Hepatocyte (in vitro differentiated cells): ENCODE measurements at regions not wholly inside any gene's neighbourhood (a gene's known extent, or its start where the extent isn't known, plus 50 kb on each side); places are given as distances from the start of the nearest gene placed in this dataset.

ENCODE experiments used
- EZH2 ChIP-seq: fragments of 200-600 bp; sonication (generic); IDR thresholded peaks from 2 replicates; pipeline ENCODE4 v1.6.1; 2016; ENCODE audit warnings: antibody characterized with exemption, mild to moderate bottlenecking, borderline replicate concordance
- EZH2phosphoT487 ChIP-seq: fragments of 200-600 bp; sonication (generic); IDR thresholded peaks from one replicate; pipeline ENCODE4 v1.6.1; 2018; ENCODE audit warnings: antibody characterized with exemption, mild to moderate bottlenecking, low read depth, moderate library complexity; ENCODE audit not compliant: unreplicated experiment, severe bottlenecking
- TF ChIP-seq, protein P1 (sequence below): fragments of 200-600 bp; sonication (generic); IDR thresholded peaks from 2 replicates; pipeline ENCODE4 v1.5.1; 2016; ENCODE audit warnings: antibody characterized with exemption, mild to moderate bottlenecking; ENCODE audit not compliant: poor library complexity

DNA sequence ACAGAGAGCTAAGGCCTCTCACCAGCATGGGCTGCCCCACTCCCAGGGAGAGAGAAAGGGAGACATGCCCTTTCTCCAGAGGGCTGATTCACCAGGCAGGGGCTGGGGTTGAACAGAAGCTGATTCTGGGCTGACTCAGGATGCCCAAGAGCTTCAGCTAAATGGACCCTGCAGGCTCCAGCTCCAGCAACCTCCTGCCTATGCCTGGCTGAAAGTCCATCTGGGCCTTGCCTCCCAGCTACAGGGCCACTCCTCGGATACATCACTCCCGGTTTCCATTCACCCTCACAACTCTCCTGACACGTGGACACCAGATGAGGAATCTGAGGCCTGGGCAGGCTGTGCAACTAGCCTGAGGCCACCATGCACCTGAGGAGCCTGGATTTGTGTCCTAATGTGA, 215.5 kb downstream of the BUD13 start:
- TF ChIP-seq, protein P1, sequence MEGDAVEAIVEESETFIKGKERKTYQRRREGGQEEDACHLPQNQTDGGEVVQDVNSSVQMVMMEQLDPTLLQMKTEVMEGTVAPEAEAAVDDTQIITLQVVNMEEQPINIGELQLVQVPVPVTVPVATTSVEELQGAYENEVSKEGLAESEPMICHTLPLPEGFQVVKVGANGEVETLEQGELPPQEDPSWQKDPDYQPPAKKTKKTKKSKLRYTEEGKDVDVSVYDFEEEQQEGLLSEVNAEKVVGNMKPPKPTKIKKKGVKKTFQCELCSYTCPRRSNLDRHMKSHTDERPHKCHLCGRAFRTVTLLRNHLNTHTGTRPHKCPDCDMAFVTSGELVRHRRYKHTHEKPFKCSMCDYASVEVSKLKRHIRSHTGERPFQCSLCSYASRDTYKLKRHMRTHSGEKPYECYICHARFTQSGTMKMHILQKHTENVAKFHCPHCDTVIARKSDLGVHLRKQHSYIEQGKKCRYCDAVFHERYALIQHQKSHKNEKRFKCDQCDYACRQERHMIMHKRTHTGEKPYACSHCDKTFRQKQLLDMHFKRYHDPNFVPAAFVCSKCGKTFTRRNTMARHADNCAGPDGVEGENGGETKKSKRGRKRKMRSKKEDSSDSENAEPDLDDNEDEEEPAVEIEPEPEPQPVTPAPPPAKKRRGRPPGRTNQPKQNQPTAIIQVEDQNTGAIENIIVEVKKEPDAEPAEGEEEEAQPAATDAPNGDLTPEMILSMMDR, result no peak
- TF ChIP-seq EZH2phosphoT487, result no peak
- no peak for TF ChIP-seq EZH2
